Stimulated activated effector memory CD8-positive, alpha-beta T cell treated with anti-CD3 and anti-CD28 coated beads, Interleukin-12 subunit alpha, Interleukin-12 subunit beta, amount 100 ng/mL, for 72 hours (primary cell): ENCODE measurements at regions not wholly inside any gene's neighbourhood (a gene's known extent, or its start where the extent isn't known, plus 50 kb on each side); places are given as distances from the start of the nearest gene placed in this dataset.
A peak's percentile ranks its signal among the peaks of the same experiment; 100 is the strongest.
"Not testable (repeated sequence)": the region's sequence is repeated elsewhere in the genome, so short reads cannot be mapped to it uniquely, and the experiment has no call there.

Source experiments
- ATAC-seq: fragments of 150-1000 bp; cut with Tn5 transposase; 2 replicates; pipeline ENCODE4 v1.10.0; 2021
- DNase-seq, 2 donors: peaks; one replicate each; pipeline ENCODE4 v3.0.0; 2021 to 2022; ENCODE audit warnings: low spot score in 2 of 2
- H3K27ac Mint-ChIP-seq: one replicate; pipeline ENCODE4 v1.8.0; 2022; ENCODE audit warnings: mild to moderate bottlenecking, mixed read lengths
- H3K36me3 Mint-ChIP-seq: one replicate; pipeline ENCODE4 v1.8.0; 2022; ENCODE audit warnings: mild to moderate bottlenecking, mixed read lengths
- H3K4me1 Mint-ChIP-seq: one replicate; pipeline ENCODE4 v1.8.0; 2022; ENCODE audit warnings: mixed read lengths
- H3K4me3 Mint-ChIP-seq: one replicate; pipeline ENCODE4 v1.8.0; 2022; ENCODE audit warnings: mild to moderate bottlenecking, mixed read lengths
- H3K9me3 Mint-ChIP-seq: one replicate; pipeline ENCODE4 v1.8.0; 2022; ENCODE audit warnings: mixed read lengths

DNA sequence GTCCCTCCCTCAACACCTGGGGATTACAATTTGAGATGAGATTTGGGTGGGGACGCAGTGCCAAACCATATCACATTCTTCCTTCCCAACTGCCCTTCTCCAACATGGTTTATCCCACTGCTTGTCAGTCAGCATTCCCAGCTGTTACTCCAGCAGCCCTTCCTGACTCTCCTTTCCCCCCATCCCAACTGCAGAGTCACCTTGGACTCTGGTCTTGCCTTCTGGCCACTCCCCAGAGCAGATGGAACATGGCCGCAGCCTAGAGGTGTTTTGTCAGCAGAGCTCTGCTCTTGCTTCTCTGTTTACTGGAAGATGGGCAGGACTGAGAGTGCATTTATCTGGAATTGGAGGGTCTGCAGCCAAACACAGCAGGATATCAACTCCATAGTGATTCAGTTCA, 51.2 kb upstream of the MEX3C start:
- Mint-ChIP-seq H3K27ac (no peak overlapping the region), H3K4me3 (no peak overlapping the region), H3K4me1 (no peaks in the 10 kb centered on the region), H3K36me3 (no peaks in the 10 kb centered on the region), H3K9me3 (no peaks in the 10 kb centered on the region)
- DNase-seq (no peak), ATAC-seq (no peak)

GRCh38 chr18:51250006-51250405, 52.5 kb upstream of the MEX3C start:
- H3K9me3 Mint-ChIP-seq, result no peaks in the 10 kb centered on the region
- no peak overlapping the region for H3K4me3 Mint-ChIP-seq
- DNase-seq, result no peak
- no peaks in the 10 kb centered on the region for H3K4me1 Mint-ChIP-seq
- H3K36me3 Mint-ChIP-seq, result no peaks in the 10 kb centered on the region
- ATAC-seq, result no peak
- H3K27ac Mint-ChIP-seq, result no peak overlapping the region

DNA sequence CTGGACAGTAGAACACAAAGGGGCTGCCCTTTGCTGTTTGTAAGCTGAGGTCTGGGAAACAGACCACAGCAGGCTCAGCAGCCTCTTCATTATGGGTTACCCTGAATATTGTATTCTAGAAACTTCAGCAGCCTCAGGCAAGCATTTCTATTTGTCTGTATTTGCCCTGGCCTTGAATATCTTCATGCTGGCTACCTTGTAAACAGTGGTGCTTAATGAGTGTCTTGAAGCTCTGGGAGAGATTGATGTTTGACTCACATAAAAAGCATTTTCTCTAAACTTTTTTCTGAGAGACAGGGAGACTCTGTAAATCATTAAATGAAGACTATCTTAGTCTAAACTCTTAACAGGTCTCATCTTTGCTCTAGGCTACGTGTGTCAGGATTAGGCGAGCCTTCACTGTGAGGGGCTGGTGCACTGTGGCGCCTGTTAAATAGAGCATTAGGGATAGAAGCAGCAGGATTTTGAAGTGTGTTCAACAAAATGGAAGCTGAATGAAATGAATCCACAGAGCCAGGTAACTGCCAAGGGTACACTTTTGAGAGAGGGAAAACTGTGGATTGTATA, 53.1 kb upstream of the MEX3C start:
- H3K27ac Mint-ChIP-seq, result no peak overlapping the region
- no peak for ATAC-seq

GRCh38 chr18:51251625-51252024, 54.1 kb upstream of the MEX3C start:
- Mint-ChIP-seq H3K9me3 (no peaks in the 10 kb centered on the region), H3K4me3 (no peak overlapping the region), H3K27ac (no peak overlapping the region), H3K4me1 (no peaks in the 10 kb centered on the region), H3K36me3 (no peaks in the 10 kb centered on the region)
- no peak for ATAC-seq
- DNase-seq, result no peak

More for the DNA sequence above, 53.1 kb upstream of the MEX3C start:
- Mint-ChIP-seq H3K36me3 (no peaks in the 10 kb centered on the region), H3K4me3 (no peak overlapping the region), H3K4me1 (no peaks in the 10 kb centered on the region), H3K9me3 (no peaks in the 10 kb centered on the region)
- no peak for DNase-seq

GRCh38 chr18:51253476-51253875, 56.0 kb upstream of the MEX3C start:
- no peak overlapping the region for H3K27ac Mint-ChIP-seq
- no peaks in the 10 kb centered on the region for H3K4me1 Mint-ChIP-seq
- no peak for ATAC-seq
- no peak for DNase-seq
- no peaks in the 10 kb centered on the region for H3K9me3 Mint-ChIP-seq
- no peaks in the 10 kb centered on the region for H3K36me3 Mint-ChIP-seq
- H3K4me3 Mint-ChIP-seq, result no peak overlapping the region

- Mint-ChIP-seq H3K4me3 (no peak overlapping the region), H3K4me1 (no peaks in the 10 kb centered on the region), H3K9me3 (no peaks in the 10 kb centered on the region), H3K36me3 (no peaks in the 10 kb centered on the region), H3K27ac (no peak overlapping the region)
- no peak for DNase-seq
- ATAC-seq, result no peak
Measured at GRCh38 chr18:51255693-51256092, 58.2 kb upstream of the MEX3C start.

- no peaks in the 10 kb centered on the region for H3K36me3 Mint-ChIP-seq
- no peaks in the 10 kb centered on the region for H3K9me3 Mint-ChIP-seq
- no peaks in the 10 kb centered on the region for H3K4me1 Mint-ChIP-seq
- DNase-seq (no peak), ATAC-seq (no peak)
- H3K27ac Mint-ChIP-seq, result no peak overlapping the region
- H3K4me3 Mint-ChIP-seq, result no peak overlapping the region
Measured at GRCh38 chr18:51257150-51257549, 59.7 kb upstream of the MEX3C start.

DNA sequence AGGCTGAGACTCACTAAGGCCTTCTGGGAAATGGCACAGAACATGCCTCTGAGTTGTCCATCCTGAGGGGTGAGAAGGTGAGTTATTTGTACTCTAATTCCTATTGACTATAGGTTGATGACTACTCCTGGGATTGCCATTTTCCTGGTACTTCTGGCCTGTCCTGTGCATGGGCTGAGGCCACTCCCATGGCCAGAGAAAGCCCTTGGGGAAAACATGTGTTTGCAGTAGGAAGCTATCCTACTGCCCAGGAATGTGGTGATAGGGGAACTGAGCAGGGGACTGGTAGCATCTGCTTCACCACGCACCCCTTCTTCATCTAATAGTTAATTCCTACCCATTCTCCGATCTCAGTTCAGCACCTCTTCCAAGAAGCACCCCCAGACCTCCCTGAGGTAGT, 62.6 kb upstream of the MEX3C start:
- H3K9me3 Mint-ChIP-seq, result no peaks in the 10 kb centered on the region
- H3K27ac Mint-ChIP-seq, result no peak overlapping the region
- ATAC-seq (no peak), DNase-seq (no peak)
- H3K36me3 Mint-ChIP-seq, result no peaks in the 10 kb centered on the region
- H3K4me1 Mint-ChIP-seq, result no peaks in the 10 kb centered on the region
- H3K4me3 Mint-ChIP-seq, result no peak overlapping the region

DNA sequence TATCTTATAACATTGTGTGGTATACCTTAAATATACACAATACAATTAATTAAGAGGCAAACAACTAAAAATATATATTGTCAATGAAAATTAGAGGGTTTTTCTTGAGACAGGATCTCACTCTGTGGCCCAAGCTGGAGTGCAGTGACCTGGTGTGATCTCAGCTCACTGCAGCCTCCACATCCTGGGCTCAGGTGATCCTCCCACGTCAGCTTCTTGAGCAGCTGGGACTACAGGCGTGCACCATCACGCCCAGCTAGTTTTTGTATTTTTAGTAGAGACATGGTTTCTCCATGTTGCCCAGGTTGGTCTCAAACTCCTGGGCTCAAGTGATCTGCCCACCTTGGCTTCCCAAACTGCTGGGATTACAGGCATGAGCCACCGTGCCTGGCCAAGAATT, 68.6 kb upstream of the MEX3C start:
- not testable (repeated sequence) for H3K36me3 Mint-ChIP-seq, ATAC-seq, H3K27ac Mint-ChIP-seq, H3K4me3 Mint-ChIP-seq, H3K4me1 Mint-ChIP-seq, DNase-seq, H3K9me3 Mint-ChIP-seq

- H3K36me3 Mint-ChIP-seq, result no peaks in the 10 kb centered on the region
- no peak for DNase-seq
- no peak overlapping the region for H3K27ac Mint-ChIP-seq
- ATAC-seq, result peak; percentile 71
- no peak overlapping the region for H3K4me3 Mint-ChIP-seq
- H3K9me3 Mint-ChIP-seq, result no peaks in the 10 kb centered on the region
- no peaks in the 10 kb centered on the region for H3K4me1 Mint-ChIP-seq
Measured at GRCh38 chr18:51266773-51267172, 69.3 kb upstream of the MEX3C start.

GRCh38 chr18:51273437-51273836, 76.0 kb upstream of the MEX3C start:
- DNase-seq (no peak), ATAC-seq (no peak)
- Mint-ChIP-seq H3K9me3 (no peaks in the 10 kb centered on the region), H3K4me3 (no peak overlapping the region), H3K4me1 (no peaks in the 10 kb centered on the region), H3K36me3 (no peaks in the 10 kb centered on the region), H3K27ac (no peak overlapping the region)

DNA sequence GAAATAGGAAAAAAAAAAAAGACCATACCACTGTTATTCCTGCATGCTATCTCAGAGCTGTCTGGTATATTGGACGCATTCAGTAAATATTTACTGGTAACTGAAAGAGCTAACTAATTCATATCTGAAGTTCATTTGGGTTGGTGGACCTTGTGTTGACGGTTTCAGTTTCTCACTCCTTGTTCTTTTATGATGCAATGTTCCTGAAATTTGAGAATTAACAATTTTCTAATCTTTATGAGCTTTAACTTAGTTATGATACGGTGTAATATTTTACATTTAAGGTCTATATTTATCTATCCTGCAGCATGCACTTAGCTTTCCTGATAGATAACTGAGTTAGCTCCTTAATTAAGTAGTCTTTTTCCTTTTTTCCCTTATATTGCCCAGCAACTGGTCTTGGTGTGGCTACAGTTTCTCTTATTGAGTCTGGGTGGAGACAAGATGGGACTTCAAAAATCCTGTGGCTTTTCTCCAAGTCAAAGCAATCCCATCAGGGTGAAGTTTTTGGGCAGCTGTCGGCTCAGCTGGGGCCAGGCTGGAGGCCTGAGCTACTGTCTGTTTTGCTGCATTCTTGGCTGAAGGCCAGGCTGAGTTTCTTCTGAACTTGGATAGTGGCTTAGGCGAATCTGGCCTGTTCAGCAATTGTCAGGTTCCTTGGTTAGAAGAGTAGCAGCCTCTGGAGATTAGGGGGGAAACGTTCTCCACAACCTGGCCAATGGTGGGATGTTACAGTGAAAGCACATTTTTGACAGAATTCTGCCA, 78.4 kb upstream of the MEX3C start:
- H3K9me3 Mint-ChIP-seq, result no peaks in the 10 kb centered on the region
- DNase-seq, result peak in 1 of 2 donors; percentile 47
- no peaks in the 10 kb centered on the region for H3K36me3 Mint-ChIP-seq
- no peak overlapping the region for H3K4me3 Mint-ChIP-seq
- no peak for ATAC-seq
- H3K4me1 Mint-ChIP-seq, result no peaks in the 10 kb centered on the region
- no peak overlapping the region for H3K27ac Mint-ChIP-seq

GRCh38 chr18:51278045-51278649, 80.7 kb upstream of the MEX3C start:
- Mint-ChIP-seq H3K4me3 (no peak overlapping the region), H3K36me3 (no peaks in the 10 kb centered on the region), H3K27ac (no peak overlapping the region), H3K4me1 (no peaks in the 10 kb centered on the region), H3K9me3 (no peaks in the 10 kb centered on the region)
- DNase-seq (peak; percentile 18 to 83), ATAC-seq (peak; percentile 74)

DNA sequence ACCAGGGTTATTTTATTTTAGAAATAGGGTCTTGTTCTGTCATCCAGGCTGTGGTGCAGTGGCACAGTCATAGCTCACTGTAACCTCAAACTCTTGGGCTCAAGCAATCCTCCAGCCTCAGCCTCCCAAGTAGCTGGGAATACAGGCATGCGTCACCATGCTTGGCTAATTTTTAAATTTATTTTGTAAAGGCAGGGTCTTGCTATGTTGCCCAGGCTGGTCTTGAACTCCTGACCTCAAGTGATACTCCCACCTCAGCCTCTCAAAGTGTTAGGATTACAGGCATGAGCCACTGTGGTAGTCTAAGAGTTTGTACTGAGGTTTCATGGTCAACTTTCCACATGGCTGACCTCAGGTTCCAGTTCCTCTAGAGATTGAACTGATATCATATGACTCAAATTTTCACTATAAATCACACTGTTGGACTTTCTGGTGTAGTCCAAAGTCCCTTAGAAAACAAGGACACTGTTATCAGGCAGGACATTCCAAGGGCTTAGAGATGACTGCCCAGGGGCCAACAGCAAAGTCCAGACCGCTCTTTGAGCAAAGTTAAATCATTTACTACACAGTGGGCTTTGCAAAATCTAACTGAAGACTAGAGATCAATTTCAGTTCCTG, 82.0 kb upstream of the MEX3C start:
- Mint-ChIP-seq H3K4me3 (no peak overlapping the region), H3K4me1 (no peaks in the 10 kb centered on the region), H3K27ac (no peak overlapping the region), H3K36me3 (no peaks in the 10 kb centered on the region), H3K9me3 (no peaks in the 10 kb centered on the region)
- ATAC-seq, result no peak
- peak in 1 of 2 donors; percentile 28 for DNase-seq

- H3K27ac Mint-ChIP-seq, result no peak overlapping the region
- H3K4me3 Mint-ChIP-seq, result no peak overlapping the region
- DNase-seq, result peak in 1 of 2 donors; percentile 20
- H3K4me1 Mint-ChIP-seq, result no peaks in the 10 kb centered on the region
- peaks cover 3% of the 10 kb centered on the region for H3K9me3 Mint-ChIP-seq
- no peaks in the 10 kb centered on the region for H3K36me3 Mint-ChIP-seq
- ATAC-seq, result no peak
Measured at GRCh38 chr18:51287818-51288508, 90.5 kb upstream of the MEX3C start.
